Duodenal mucosa (tissue), 2 donors: ENCODE measurements at regions not wholly inside any gene's neighbourhood (a gene's known extent, or its start where the extent isn't known, plus 50 kb on each side); places are given as distances from the start of the nearest gene placed in this dataset.

ENCODE experiments used
- H3K27ac ChIP-seq: one replicate; pipeline ENCODE4 v1.7.0; 2013; ENCODE audit warnings: low read depth, low read length
- H3K27me3 ChIP-seq, 2 donors: one replicate each; pipeline ENCODE4 v1.7.0; 2013; ENCODE audit warnings: low read length in 2 of 2, control low read depth in 1 of 2; ENCODE audit not compliant: insufficient read depth in 2 of 2, control insufficient read depth in 1 of 2
- H3K36me3 ChIP-seq, 2 donors: one replicate each; pipeline ENCODE4 v1.7.0; 2013; ENCODE audit warnings: low read length in 2 of 2, control low read depth in 1 of 2; ENCODE audit not compliant: insufficient read depth in 2 of 2, control insufficient read depth in 1 of 2
- H3K4me1 ChIP-seq, 2 donors: one replicate each; pipeline ENCODE4 v1.7.0; 2013; ENCODE audit warnings: low read length in 2 of 2, control low read depth in 1 of 2; ENCODE audit not compliant: insufficient read depth in 2 of 2, control insufficient read depth in 1 of 2
- H3K4me3 ChIP-seq, 2 donors: one replicate each; pipeline ENCODE4 v1.7.0; 2013; ENCODE audit warnings: low read length in 2 of 2, low read depth in 1 of 2
- H3K9ac ChIP-seq, 2 donors: one replicate each; pipeline ENCODE4 v1.7.0; 2013; ENCODE audit warnings: low read length in 2 of 2, low read depth in 1 of 2
- H3K9me3 ChIP-seq, 2 donors: one replicate each; pipeline ENCODE4 v1.7.0; 2013; ENCODE audit warnings: low read length in 2 of 2, control low read depth in 1 of 2; ENCODE audit not compliant: control insufficient read depth in 1 of 2

DNA sequence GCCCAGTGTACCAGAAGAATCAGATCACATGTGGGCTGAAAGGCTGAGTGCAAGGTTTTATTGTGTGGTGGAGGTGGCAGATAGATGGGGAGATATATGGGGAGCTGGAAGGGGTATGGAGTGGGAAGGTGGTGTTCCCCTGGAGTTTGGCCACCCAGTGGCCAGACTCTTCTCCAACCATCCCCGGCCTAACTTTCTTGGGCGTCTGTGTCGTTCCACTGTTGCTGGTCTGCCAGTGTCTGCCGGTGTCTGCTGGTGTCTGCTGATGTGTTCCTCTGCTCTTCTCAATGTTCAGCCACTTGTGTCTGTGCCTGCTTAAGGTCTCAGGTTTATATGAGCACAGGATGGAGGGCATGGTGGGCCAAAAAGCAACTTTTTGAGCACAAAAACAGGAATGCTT, 78.4 kb upstream of the PALS2 start:
- no peak overlapping the region for H3K4me3 ChIP-seq
- H3K9me3 ChIP-seq = no peaks in the 10 kb centered on the region
- H3K9ac ChIP-seq = no peak overlapping the region
- H3K36me3 ChIP-seq = no peaks in the 10 kb centered on the region
- peaks cover 0 to 4% of the 10 kb centered on the region in 2 donors for H3K27me3 ChIP-seq
- no peak overlapping the region for H3K27ac ChIP-seq
- H3K4me1 ChIP-seq = no peaks in the 10 kb centered on the region

DNA sequence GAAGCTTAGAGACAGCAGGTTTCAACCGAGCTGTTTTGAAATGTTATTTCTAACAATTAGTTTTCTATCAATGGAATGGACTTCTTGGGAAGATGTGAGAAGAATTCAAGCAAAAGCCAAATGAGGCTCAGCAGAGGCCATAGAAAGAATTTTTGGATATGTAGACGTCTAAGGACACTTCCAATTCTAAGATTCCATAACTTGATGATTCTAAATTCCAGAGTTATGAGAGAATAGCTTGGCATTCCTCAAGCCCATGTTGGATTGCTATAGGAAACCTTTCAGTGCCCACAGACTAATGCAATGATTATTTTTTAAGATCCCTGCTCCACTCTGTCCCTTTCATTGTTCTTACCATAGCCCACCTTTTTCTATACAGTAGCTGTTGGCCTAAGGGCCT, 77.2 kb upstream of the PALS2 start:
- H3K9ac ChIP-seq = no peak overlapping the region
- H3K9me3 ChIP-seq = no peaks in the 10 kb centered on the region
- H3K27me3 ChIP-seq = peaks cover 0 to 3% of the 10 kb centered on the region in 2 donors
- H3K36me3 ChIP-seq = no peaks in the 10 kb centered on the region
- H3K4me3 ChIP-seq = no peak overlapping the region
- H3K27ac ChIP-seq = no peak overlapping the region
- no peaks in the 10 kb centered on the region for H3K4me1 ChIP-seq

DNA sequence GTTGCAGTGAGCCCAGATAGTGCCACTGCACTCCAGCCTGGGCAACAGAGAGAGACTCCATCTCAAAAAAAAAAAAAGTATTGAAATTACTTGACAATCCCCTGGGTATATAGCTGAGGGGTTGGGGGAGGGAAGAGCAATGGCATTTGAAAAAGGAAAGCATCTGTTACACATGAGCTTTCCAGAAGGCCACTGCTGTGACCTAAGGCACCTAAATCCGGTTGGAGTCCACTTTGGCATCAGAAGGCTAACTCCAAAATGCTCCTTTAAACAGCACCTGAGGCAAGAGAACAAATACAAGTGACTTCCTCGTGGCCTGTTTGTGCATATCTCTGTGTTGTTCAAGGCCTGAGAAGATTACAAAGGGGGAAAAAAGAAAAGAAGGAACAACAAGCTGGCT, 74.8 kb upstream of the PALS2 start:
- H3K4me3 ChIP-seq = no peak overlapping the region
- no peaks in the 10 kb centered on the region for H3K9me3 ChIP-seq
- H3K36me3 ChIP-seq = no peaks in the 10 kb centered on the region
- no peak overlapping the region for H3K27ac ChIP-seq
- H3K4me1 ChIP-seq = no peaks in the 10 kb centered on the region
- H3K27me3 ChIP-seq = no peaks in the 10 kb centered on the region
- no peak overlapping the region for H3K9ac ChIP-seq

DNA sequence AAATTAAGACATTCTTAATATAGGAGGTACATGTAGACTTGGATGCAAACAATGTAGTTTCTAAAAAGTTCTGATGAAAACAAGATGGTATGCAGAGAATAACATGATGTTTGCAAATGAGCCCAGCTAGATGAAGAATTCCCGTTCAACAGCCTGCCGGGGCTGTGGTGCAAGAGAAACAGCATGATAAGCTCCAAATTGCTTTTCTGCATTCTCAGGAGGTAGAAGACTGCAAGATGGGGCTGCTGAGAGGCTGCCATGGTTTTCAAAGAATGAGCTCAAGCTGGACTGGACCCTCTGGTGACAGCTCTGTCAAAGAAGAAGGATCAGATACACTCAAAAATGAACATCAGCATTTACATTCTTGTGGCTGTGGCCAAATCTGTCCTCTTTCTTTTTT, 73.4 kb upstream of the PALS2 start:
- Histone ChIP-seq H3K4me1 (no peaks in the 10 kb centered on the region), H3K4me3 (no peak overlapping the region), H3K27ac (no peak overlapping the region), H3K27me3 (no peaks in the 10 kb centered on the region), H3K9ac (no peak overlapping the region), H3K9me3 (no peaks in the 10 kb centered on the region), H3K36me3 (no peaks in the 10 kb centered on the region)

DNA sequence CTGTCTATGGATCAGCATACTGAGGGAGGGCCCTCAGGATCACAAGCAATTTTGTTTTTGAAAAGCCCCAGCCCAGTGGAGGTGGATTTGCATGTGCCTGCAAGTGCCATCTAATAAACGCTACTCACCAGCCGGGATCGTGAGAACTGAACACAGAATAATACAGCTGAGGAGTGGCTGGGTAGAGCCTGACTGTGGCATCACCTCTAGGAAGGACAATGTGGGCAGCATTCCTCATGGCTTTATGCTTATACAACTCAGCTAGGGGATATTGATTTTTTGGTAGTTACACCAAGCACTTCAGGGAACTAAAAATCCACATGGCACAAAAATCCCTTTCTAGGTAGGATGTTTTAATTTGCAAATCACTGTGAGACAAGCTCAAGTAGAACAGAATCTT, 72.7 kb upstream of the PALS2 start:
- Histone ChIP-seq H3K4me3 (no peak overlapping the region), H3K4me1 (no peaks in the 10 kb centered on the region), H3K27ac (no peak overlapping the region), H3K9ac (no peak overlapping the region), H3K36me3 (no peaks in the 10 kb centered on the region), H3K9me3 (no peaks in the 10 kb centered on the region), H3K27me3 (no peaks in the 10 kb centered on the region)

DNA sequence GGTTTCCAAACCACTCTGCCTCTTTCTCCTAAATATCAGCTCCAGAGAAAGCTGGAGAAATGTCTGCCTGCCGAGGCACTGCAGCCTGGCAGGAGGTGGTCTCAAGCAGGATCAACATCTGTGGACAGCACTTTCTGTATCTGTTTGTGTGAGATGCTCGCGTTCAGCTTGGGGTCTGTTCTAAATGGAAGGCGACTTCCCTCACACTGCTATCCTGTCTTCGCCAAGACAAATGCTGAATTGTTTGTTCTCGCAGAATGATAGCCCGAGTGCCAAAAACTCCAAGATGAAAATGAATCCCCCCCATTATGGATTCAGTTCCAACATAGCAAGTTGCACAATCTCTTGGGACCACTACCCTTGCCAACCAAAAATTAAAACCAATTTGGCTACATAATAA, 72.2 kb upstream of the PALS2 start:
- Histone ChIP-seq H3K4me3 (no peak overlapping the region), H3K4me1 (no peaks in the 10 kb centered on the region), H3K27me3 (no peaks in the 10 kb centered on the region), H3K9ac (no peak overlapping the region), H3K36me3 (no peaks in the 10 kb centered on the region), H3K27ac (no peak overlapping the region), H3K9me3 (no peaks in the 10 kb centered on the region)

DNA sequence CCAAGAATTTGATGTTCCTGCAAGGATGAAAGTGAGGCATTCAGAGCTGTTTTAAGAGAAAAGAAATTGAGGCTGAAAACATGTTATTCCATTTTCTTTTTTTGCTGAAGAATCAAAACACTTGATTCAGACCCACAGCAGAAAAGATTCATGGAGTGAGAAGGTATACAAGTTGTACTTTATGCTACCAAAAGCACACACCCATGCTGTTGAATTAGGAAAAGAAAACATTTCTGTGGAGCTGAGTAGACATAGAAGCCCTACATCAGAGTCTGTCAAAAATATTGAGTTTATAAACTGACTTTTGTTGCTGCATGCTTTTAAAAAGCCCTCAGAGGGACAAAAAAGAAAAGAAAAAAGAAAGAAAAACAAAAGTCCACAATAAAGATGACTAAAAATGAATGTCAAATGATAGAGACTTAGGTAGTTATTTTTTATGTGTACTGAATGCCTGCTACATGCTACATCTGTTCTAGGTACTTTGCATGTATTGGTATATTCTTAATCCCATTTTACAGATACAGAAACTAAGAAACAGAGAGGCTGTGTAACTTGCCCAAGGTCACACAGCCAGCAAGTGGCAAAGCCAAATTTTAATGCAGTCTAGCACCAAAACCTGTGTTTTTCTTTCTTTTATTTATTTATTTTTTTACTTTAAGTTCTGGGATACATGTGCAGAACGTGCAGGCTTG, 71.7 kb upstream of the PALS2 start:
- Histone ChIP-seq H3K9ac (no peak overlapping the region), H3K9me3 (no peaks in the 10 kb centered on the region), H3K4me1 (no peaks in the 10 kb centered on the region), H3K36me3 (no peaks in the 10 kb centered on the region), H3K27me3 (no peaks in the 10 kb centered on the region), H3K27ac (no peak overlapping the region), H3K4me3 (no peak overlapping the region)

DNA sequence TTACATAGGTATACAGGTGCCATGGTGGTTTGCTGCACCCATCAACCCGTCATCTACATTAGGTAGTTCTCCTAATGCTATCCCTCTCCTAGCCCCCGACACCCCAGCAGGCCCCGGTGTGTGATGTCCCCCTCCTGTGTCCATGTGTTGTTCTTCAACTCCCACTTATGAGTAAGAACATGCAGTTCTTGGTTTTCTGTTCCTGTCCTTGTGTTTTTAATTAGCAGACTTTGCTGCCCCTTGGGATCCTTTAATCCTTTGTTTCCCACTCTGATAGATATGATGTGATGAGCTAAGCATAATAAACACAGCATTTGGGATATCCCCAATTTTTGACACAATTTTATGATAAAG, 71.1 kb upstream of the PALS2 start:
- Histone ChIP-seq H3K27me3 (no peaks in the 10 kb centered on the region), H3K27ac (no peak overlapping the region)

DNA sequence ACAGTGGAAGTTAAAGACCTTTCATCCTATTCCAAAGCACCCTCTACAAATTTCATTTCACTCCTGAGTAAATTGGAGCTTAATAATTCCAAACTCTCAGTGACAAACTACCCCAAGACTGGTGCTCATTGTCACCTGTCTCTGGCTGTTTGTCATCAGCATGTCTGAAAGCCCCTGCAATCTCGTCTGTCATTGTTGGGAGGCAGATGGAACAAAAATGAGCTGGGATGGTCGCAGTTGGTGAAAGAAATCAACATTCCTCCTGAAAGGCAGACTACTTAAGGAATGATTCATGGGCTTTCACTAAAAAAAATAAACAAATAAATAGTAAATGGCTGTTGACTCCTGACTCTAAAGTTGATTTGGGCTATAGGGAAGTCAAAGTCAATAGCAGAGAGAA, 69.7 kb upstream of the PALS2 start:
- Histone ChIP-seq H3K9ac (no peak overlapping the region), H3K4me1 (no peaks in the 10 kb centered on the region), H3K4me3 (no peak overlapping the region), H3K27ac (no peak overlapping the region), H3K36me3 (no peaks in the 10 kb centered on the region), H3K27me3 (no peaks in the 10 kb centered on the region), H3K9me3 (no peaks in the 10 kb centered on the region)

More for the DNA sequence above, 71.1 kb upstream of the PALS2 start:
- Histone ChIP-seq H3K9me3 (no peaks in the 10 kb centered on the region), H3K9ac (no peak overlapping the region), H3K36me3 (no peaks in the 10 kb centered on the region), H3K4me1 (no peaks in the 10 kb centered on the region), H3K4me3 (no peak overlapping the region)

DNA sequence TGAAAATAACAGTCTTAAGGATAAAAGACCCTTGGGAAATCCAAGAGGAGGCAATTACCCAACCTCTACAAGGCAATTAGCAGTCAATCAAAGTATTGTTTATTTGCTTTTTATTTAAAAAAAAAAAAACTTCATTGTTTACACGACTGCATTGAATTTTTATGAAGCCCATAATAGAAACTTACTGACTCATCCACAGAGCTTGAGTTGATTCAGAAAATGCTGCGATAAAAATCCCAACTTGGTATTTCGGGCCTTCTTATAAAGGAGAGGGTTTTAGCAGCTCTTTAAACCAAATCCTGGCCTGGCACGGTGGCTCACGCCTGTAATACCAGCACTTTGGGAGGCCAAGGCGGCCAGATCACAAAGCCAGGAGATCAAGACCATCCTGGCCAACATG, 69.2 kb upstream of the PALS2 start:
- H3K27ac ChIP-seq = no peak overlapping the region
- H3K4me1 ChIP-seq = no peaks in the 10 kb centered on the region
- H3K9me3 ChIP-seq = no peaks in the 10 kb centered on the region
- H3K9ac ChIP-seq = no peak overlapping the region
- H3K4me3 ChIP-seq = no peak overlapping the region
- no peaks in the 10 kb centered on the region for H3K36me3 ChIP-seq
- H3K27me3 ChIP-seq = no peaks in the 10 kb centered on the region

DNA sequence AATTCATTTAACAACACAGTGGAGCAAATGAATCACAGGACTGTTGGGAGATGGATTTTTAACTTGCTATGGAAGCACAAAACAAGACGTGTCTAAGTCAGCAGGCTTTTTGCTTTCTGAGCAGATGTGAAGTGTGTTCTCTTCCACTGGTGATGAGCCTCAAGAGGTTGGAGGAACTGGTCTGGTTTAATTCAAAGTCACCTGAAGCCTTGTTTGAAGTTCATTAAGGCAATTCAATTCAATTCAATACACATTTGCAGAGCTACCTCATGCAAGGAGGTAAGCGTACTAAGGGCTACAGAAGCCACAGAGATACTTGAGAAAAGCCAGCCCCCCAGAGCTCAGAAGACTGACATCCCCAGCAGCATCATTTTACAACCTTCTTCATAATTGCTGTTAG, 68.4 kb upstream of the PALS2 start:
- no peak overlapping the region for H3K4me3 ChIP-seq
- no peaks in the 10 kb centered on the region for H3K4me1 ChIP-seq
- no peak overlapping the region for H3K27ac ChIP-seq
- H3K9ac ChIP-seq = no peak overlapping the region
- no peaks in the 10 kb centered on the region for H3K9me3 ChIP-seq
- H3K27me3 ChIP-seq = no peaks in the 10 kb centered on the region
- H3K36me3 ChIP-seq = no peaks in the 10 kb centered on the region
